Mesendoderm (in vitro differentiated cells): ENCODE measurements at regions not wholly inside any gene's neighbourhood (a gene's known extent, or its start where the extent isn't known, plus 50 kb on each side); places are given as distances from the start of the nearest gene placed in this dataset.

Experiments used
- DNase-seq: peaks from one replicate; pipeline ENCODE4 v3.0.0; 2013
- H2AK5ac ChIP-seq: 2 replicates; pipeline ENCODE4 v1.6.1; 2013; ENCODE audit warnings: low read length, inconsistent platforms
- H2BK120ac ChIP-seq: 2 replicates; pipeline ENCODE4 v1.6.1; 2013; ENCODE audit warnings: low read depth, mild to moderate bottlenecking, low read length, moderate library complexity, mixed read lengths
- H2BK15ac ChIP-seq: replicated peaks from 2 replicates; pipeline ENCODE4 v1.6.1; 2013; ENCODE audit warnings: low read depth, mild to moderate bottlenecking, moderate library complexity
- H2BK5ac ChIP-seq: 2 replicates; pipeline ENCODE4 v1.6.1; 2013; ENCODE audit warnings: low read length, inconsistent platforms
- H3K18ac ChIP-seq: 2 replicates; pipeline ENCODE4 v1.6.1; 2013; ENCODE audit warnings: mild to moderate bottlenecking, low read length, mixed read lengths
- H3K23ac ChIP-seq: one replicate; pipeline ENCODE4 v1.6.1; 2013; ENCODE audit warnings: low read length
- H3K27ac ChIP-seq: 2 replicates; pipeline ENCODE4 v1.5.1; 2013; ENCODE audit warnings: low read depth, mild to moderate bottlenecking, inconsistent platforms, low read length, moderate library complexity
- H3K27me3 ChIP-seq: 2 replicates; pipeline ENCODE4 v1.6.1; 2013; ENCODE audit warnings: low read length, control low read depth, mild to moderate bottlenecking, inconsistent platforms; ENCODE audit not compliant: insufficient read depth, poor library complexity
- H3K36me3 ChIP-seq: 2 replicates; pipeline ENCODE4 v1.6.1; 2013; ENCODE audit warnings: low read length, inconsistent platforms; ENCODE audit not compliant: control insufficient read depth, insufficient read depth
- H3K4ac ChIP-seq: one replicate; pipeline ENCODE4 v1.6.1; 2013; ENCODE audit warnings: low read depth, mild to moderate bottlenecking, low read length, moderate library complexity
- H3K4me1 ChIP-seq: 2 replicates; pipeline ENCODE4 v1.6.1; 2013; ENCODE audit warnings: low read depth, low read length, inconsistent platforms; ENCODE audit not compliant: control insufficient read depth
- H3K4me2 ChIP-seq: 2 replicates; pipeline ENCODE4 v1.6.1; 2013; ENCODE audit warnings: low read length
- H3K4me3 ChIP-seq: 2 replicates; pipeline ENCODE4 v1.5.1; 2013; ENCODE audit warnings: mild to moderate bottlenecking, low read length
- H3K56ac ChIP-seq: one replicate; pipeline ENCODE4 v1.6.1; 2013; ENCODE audit warnings: low read length
- H3K79me1 ChIP-seq: 2 replicates; pipeline ENCODE4 v1.6.1; 2013; ENCODE audit warnings: low read length, inconsistent platforms
- H3K79me2 ChIP-seq: 2 replicates; pipeline ENCODE4 v1.6.1; 2013; ENCODE audit warnings: mild to moderate bottlenecking, low read length; ENCODE audit not compliant: control insufficient read depth, insufficient read depth
- H3K9ac ChIP-seq: 2 replicates; pipeline ENCODE4 v1.6.1; 2013; ENCODE audit warnings: low read length, inconsistent platforms
- H4K5ac ChIP-seq: one replicate; pipeline ENCODE4 v1.6.1; 2013; ENCODE audit warnings: low read length
- H4K8ac ChIP-seq: one replicate; pipeline ENCODE4 v1.6.1; 2013; ENCODE audit warnings: low read depth, mild to moderate bottlenecking, control low read depth, low read length, moderate library complexity
- WGBS: extraction: QIAGEN DNeasy Blood & Tissue Kit; methylation state at CpG from one replicate; pipeline ENCODE4 v1.1.7; 2013; ENCODE audit warnings: low lambda C conversion rate, missing lambda C conversion rate; ENCODE audit not compliant: insufficient coverage; ENCODE audit errors: extremely low coverage; 5-methylcytosine and 5-hydroxymethylcytosine counted together

- no peaks in the 10 kb centered on the region for H3K36me3 ChIP-seq
- no CpG with 5 or more reads among the region's 3 CpGs for WGBS
- H2BK15ac ChIP-seq = no peak overlapping the region
These were observed 50.9 kb upstream of the HSPB3 start for GRCh38 chr5:54404568-54404967.

GRCh38 chr5:54403885-54404416 lies 51.5 kb upstream of the HSPB3 start:
- H2BK120ac ChIP-seq = no peak overlapping the region
- H3K23ac ChIP-seq = no peak overlapping the region
- WGBS = no CpG with 5 or more reads among the region's 4 CpGs
- H3K4me1 ChIP-seq = no peaks in the 10 kb centered on the region
- no peak overlapping the region for H3K27ac ChIP-seq
- H3K79me2 ChIP-seq = no peaks in the 10 kb centered on the region
- H3K4ac ChIP-seq = no peak overlapping the region
- no peak overlapping the region for H3K4me3 ChIP-seq
- H3K18ac ChIP-seq = no peak overlapping the region
- no peak overlapping the region for H4K5ac ChIP-seq
- no peak for DNase-seq
- H2BK5ac ChIP-seq = no peak overlapping the region
- no peak overlapping the region for H4K8ac ChIP-seq
- H3K36me3 ChIP-seq = no peaks in the 10 kb centered on the region
- H3K4me2 ChIP-seq = no peak overlapping the region
- no peak overlapping the region for H2BK15ac ChIP-seq
- H3K79me1 ChIP-seq = no peaks in the 10 kb centered on the region
- H3K56ac ChIP-seq = no peak overlapping the region
- no peaks in the 10 kb centered on the region for H3K27me3 ChIP-seq
- no peak overlapping the region for H2AK5ac ChIP-seq
- H3K9ac ChIP-seq = no peak overlapping the region

More at GRCh38 chr5:54404568-54404967, 50.9 kb upstream of the HSPB3 start:
- Histone ChIP-seq H3K27me3 (no peaks in the 10 kb centered on the region), H3K56ac (no peak overlapping the region), H4K8ac (no peak overlapping the region), H2BK120ac (no peak overlapping the region), H2BK5ac (no peak overlapping the region), H3K4ac (no peak overlapping the region), H3K4me1 (no peaks in the 10 kb centered on the region), H3K9ac (no peak overlapping the region), H3K79me2 (no peaks in the 10 kb centered on the region), H3K79me1 (no peaks in the 10 kb centered on the region), H3K23ac (no peak overlapping the region), H3K4me3 (no peak overlapping the region), H3K27ac (no peak overlapping the region), H2AK5ac (no peak overlapping the region), H3K4me2 (no peak overlapping the region), H3K18ac (no peak overlapping the region), H4K5ac (no peak overlapping the region)
- DNase-seq = no peak

GRCh38 chr5:54403121-54403520 lies 52.4 kb upstream of the HSPB3 start:
- no peaks in the 10 kb centered on the region for H3K79me2 ChIP-seq
- no CpG with 5 or more reads among the region's 2 CpGs for WGBS
- H3K27me3 ChIP-seq = no peaks in the 10 kb centered on the region
- no peaks in the 10 kb centered on the region for H3K79me1 ChIP-seq
- no peak overlapping the region for H2AK5ac ChIP-seq
- no peak overlapping the region for H3K56ac ChIP-seq
- H3K4me1 ChIP-seq = no peaks in the 10 kb centered on the region
- no peak overlapping the region for H3K4me3 ChIP-seq
- H3K23ac ChIP-seq = no peak overlapping the region
- H3K4ac ChIP-seq = no peak overlapping the region
- no peak overlapping the region for H3K4me2 ChIP-seq
- H2BK5ac ChIP-seq = no peak overlapping the region
- H2BK120ac ChIP-seq = no peak overlapping the region
- no peak overlapping the region for H3K9ac ChIP-seq
- no peaks in the 10 kb centered on the region for H3K36me3 ChIP-seq
- no peak overlapping the region for H2BK15ac ChIP-seq
- H3K27ac ChIP-seq = no peak overlapping the region
- H3K18ac ChIP-seq = no peak overlapping the region
- peak; percentile 54 for DNase-seq
- no peak overlapping the region for H4K8ac ChIP-seq
- no peak overlapping the region for H4K5ac ChIP-seq

GRCh38 chr5:54401515-54401914 lies 54.0 kb upstream of the HSPB3 start:
- no CpG with 5 or more reads among the region's 2 CpGs for WGBS
- Histone ChIP-seq H3K4ac (no peak overlapping the region), H3K79me2 (no peaks in the 10 kb centered on the region), H3K4me2 (no peak overlapping the region), H3K18ac (no peak overlapping the region), H3K27me3 (no peaks in the 10 kb centered on the region), H3K4me1 (no peaks in the 10 kb centered on the region), H2AK5ac (no peak overlapping the region), H3K23ac (no peak overlapping the region), H2BK15ac (no peak overlapping the region), H2BK5ac (no peak overlapping the region), H3K56ac (no peak overlapping the region), H4K5ac (no peak overlapping the region), H2BK120ac (no peak overlapping the region), H3K9ac (no peak overlapping the region), H4K8ac (no peak overlapping the region), H3K36me3 (no peaks in the 10 kb centered on the region), H3K79me1 (no peaks in the 10 kb centered on the region), H3K27ac (no peak overlapping the region), H3K4me3 (no peak overlapping the region)
- DNase-seq = no peak

DNA sequence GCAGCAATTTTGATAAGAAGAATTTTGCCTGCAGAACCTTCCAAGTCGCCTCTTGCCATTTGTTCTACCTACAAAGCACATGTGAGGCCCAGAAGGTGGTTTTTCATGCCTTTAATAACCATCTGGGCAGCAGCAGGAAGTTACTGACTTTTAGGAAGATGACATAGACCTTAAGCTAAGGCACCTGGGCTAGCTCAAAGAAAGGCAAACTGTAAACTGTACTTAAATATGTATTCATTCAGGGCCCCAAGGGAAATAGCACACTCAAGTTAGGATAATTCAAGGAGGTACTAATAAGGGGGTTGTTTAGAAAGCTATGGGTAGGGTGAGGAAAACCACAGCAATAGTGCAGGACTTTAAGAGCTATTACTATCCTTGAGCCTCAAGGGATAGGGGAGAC lies 57.3 kb upstream of the HSPB3 start:
- no peak overlapping the region for H4K5ac ChIP-seq
- no peak overlapping the region for H2AK5ac ChIP-seq
- no peak overlapping the region for H4K8ac ChIP-seq
- H3K4me1 ChIP-seq = no peaks in the 10 kb centered on the region
- no peaks in the 10 kb centered on the region for H3K36me3 ChIP-seq
- H3K56ac ChIP-seq = no peak overlapping the region
- no peak overlapping the region for H3K23ac ChIP-seq
- WGBS = no CpG with 5 or more reads among the region's 1 CpG
- H2BK120ac ChIP-seq = no peak overlapping the region
- H3K18ac ChIP-seq = no peak overlapping the region
- no peak overlapping the region for H3K4me2 ChIP-seq
- no peak overlapping the region for H3K4ac ChIP-seq
- H3K9ac ChIP-seq = no peak overlapping the region
- no peak overlapping the region for H3K27ac ChIP-seq
- H3K79me1 ChIP-seq = no peaks in the 10 kb centered on the region
- DNase-seq = no peak
- H3K79me2 ChIP-seq = no peaks in the 10 kb centered on the region
- no peak overlapping the region for H2BK5ac ChIP-seq
- no peak overlapping the region for H2BK15ac ChIP-seq
- no peaks in the 10 kb centered on the region for H3K27me3 ChIP-seq
- H3K4me3 ChIP-seq = no peak overlapping the region

GRCh38 chr5:54397420-54397819 lies 58.1 kb upstream of the HSPB3 start:
- Histone ChIP-seq H2BK5ac (no peak overlapping the region), H3K9ac (no peak overlapping the region), H4K8ac (no peak overlapping the region), H4K5ac (no peak overlapping the region), H3K56ac (no peak overlapping the region), H3K23ac (no peak overlapping the region), H2BK120ac (no peak overlapping the region), H3K18ac (no peak overlapping the region), H3K4ac (no peak overlapping the region), H3K4me1 (no peaks in the 10 kb centered on the region), H3K4me3 (no peak overlapping the region), H3K27ac (no peak overlapping the region), H3K79me1 (no peaks in the 10 kb centered on the region), H3K4me2 (no peak overlapping the region), H3K79me2 (no peaks in the 10 kb centered on the region), H3K36me3 (no peaks in the 10 kb centered on the region), H2AK5ac (no peak overlapping the region), H2BK15ac (no peak overlapping the region), H3K27me3 (no peaks in the 10 kb centered on the region)
- WGBS = no CpG with 5 or more reads among the region's 1 CpG
- no peak for DNase-seq
